Spleen (tissue), 11 donors: ENCODE measurements at regions not wholly inside any gene's neighbourhood (a gene's known extent, or its start where the extent isn't known, plus 50 kb on each side); places are given as distances from the start of the nearest gene placed in this dataset.

Experiments
- DNase-seq: peaks from one replicate; pipeline ENCODE4 v3.0.0-alpha.2; 2020
- H3K27ac ChIP-seq, 8 donors: fragments of 200-600 bp; sonication (generic) in 7 of 8; 1 replicate in 4 of 8; 2 replicates in 4 of 8; pipeline versions ENCODE4 v1.5.0 to v1.8.0; 2016 to 2021; ENCODE audit warnings: inconsistent platforms in 4 of 8, mild to moderate bottlenecking in 4 of 8, moderate library complexity in 1 of 8
- H3K27me3 ChIP-seq, 7 donors: fragments of 200-600 bp; sonication (generic) in 6 of 7; replicated peaks in 1 of 7; 1 replicate in 4 of 7; 2 replicates in 3 of 7; pipeline versions ENCODE4 v1.5.0 to v1.8.0; 2016 to 2021; ENCODE audit warnings: inconsistent platforms in 3 of 7, mild to moderate bottlenecking in 1 of 7
- H3K36me3 ChIP-seq, 6 donors: fragments of 200-600 bp; sonication (generic) in 5 of 6; 1 replicate in 4 of 6; 2 replicates in 2 of 6; pipeline versions ENCODE4 v1.5.0 to v1.8.0; 2016 to 2021; ENCODE audit warnings: inconsistent platforms in 2 of 6
- H3K4me1 ChIP-seq, 6 donors: fragments of 200-600 bp; sonication (generic) in 5 of 6; 1 replicate in 3 of 6; 2 replicates in 3 of 6; pipeline versions ENCODE4 v1.5.0 to v1.8.0; 2016 to 2021; ENCODE audit warnings: inconsistent platforms in 3 of 6
- H3K4me3 ChIP-seq, 8 donors: fragments of 200-600 bp; sonication (generic) in 7 of 8; 1 replicate in 4 of 8; 2 replicates in 4 of 8; pipeline versions ENCODE4 v1.5.0 to v1.8.0; 2016 to 2021; ENCODE audit warnings: inconsistent platforms in 4 of 8, mild to moderate bottlenecking in 4 of 8, moderate library complexity in 2 of 8
- H3K9me3 ChIP-seq, 8 donors: fragments of 200-600 bp; sonication (generic) in 7 of 8; 1 replicate in 4 of 8; 2 replicates in 4 of 8; pipeline versions ENCODE4 v1.5.0 to v1.8.0; 2016 to 2021; ENCODE audit warnings: inconsistent platforms in 4 of 8
- POLR2A ChIP-seq, 3 donors: fragments of 450-650 bp; IDR thresholded peaks; one replicate each; pipeline ENCODE4 v1.5.1; 2017; ENCODE audit warnings: antibody characterized with exemption in 3 of 3, mild to moderate bottlenecking in 1 of 3
- POLR2AphosphoS5 ChIP-seq, 3 donors: sonication (generic); formaldehyde crosslinking; IDR thresholded peaks; one replicate each; pipeline ENCODE4 v1.5.1; 2017; ENCODE audit warnings: antibody characterized with exemption in 3 of 3
- WGBS, 5 donors: extraction: QIAGEN DNeasy Blood & Tissue Kit in 3 of 5; methylation state at CpG; one replicate each; pipeline versions ENCODE4 v1.1.5 to v1.1.7; 2013 to 2018; 5-methylcytosine and 5-hydroxymethylcytosine counted together
- intact Hi-C: fragments of 100-400 bp; cut with DNase I; formaldehyde crosslinking; loops from one replicate; pipeline ENCODE4 v1.15.0; 2023; ENCODE audit warnings: low total_unique reads
- TF ChIP-seq, protein P1 (sequence below), 11 experiments: fragments of 200-600 bp in 7 of 11; fragments of 450-650 bp in 4 of 11; sonication (generic) in 4 of 11; IDR thresholded peaks in 8 of 11; conservative IDR thresholded peaks in 3 of 11; 1 replicate in 7 of 11; 2 replicates in 4 of 11; pipeline versions ENCODE4 v1.4.0 to v1.8.0; 2016 to 2021; ENCODE audit warnings: antibody characterized with exemption in 11 of 11, inconsistent platforms in 4 of 11, mild to moderate bottlenecking in 1 of 11
- donor health status: healthy with polysubstance abuse.
- donor health status: DM: no; HTN: no; CAD: no; lungs with moderate emphysema.
- donor health status: DM: no; HTN: no; CAD: no.
- donor health status: Bipolar disorder and iron deficiency.
- donor health status: healthy.
- donor health status: DM: no; HTN: no; CAD: no.
- donor health status: DM: yes; HTN: yes; CAD: no.

DNA sequence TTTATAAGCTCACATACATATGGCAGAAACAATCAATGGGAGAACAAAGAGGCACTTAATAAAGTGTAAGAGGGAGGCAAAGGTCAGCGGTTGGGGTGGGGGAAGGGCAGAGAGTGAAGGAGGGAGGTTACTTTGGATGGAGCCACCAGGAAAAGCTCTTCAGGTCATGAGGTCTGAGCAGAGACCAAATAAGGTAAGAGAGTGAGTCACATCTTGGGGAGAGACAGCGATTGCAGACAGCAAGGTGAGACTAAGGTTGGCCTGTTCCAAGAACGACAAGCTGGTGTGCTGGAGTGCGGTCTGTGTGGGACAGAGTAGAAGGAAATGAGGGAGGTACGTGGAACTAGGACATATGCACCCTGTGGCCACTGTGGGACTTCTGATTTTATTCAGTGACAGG, 74.3 kb upstream of the TOMM7 start:
- no peak for DNase-seq
- intact Hi-C loops, result no loop called here
- no peak overlapping the region for H3K27ac ChIP-seq
- H3K4me1 ChIP-seq, result no peaks in the 10 kb centered on the region
- 69 to 88% (median 83%) methylated on average over 5 of the region's 5 CpGs for WGBS, 5 donors
- no peak overlapping the region for H3K4me3 ChIP-seq
- no peaks in the 10 kb centered on the region for H3K36me3 ChIP-seq
- H3K9me3 ChIP-seq, result no peaks in the 10 kb centered on the region
- no peak for TF ChIP-seq POLR2A (IDR thresholded peaks at IDR 0.05)
- TF ChIP-seq, protein P1, sequence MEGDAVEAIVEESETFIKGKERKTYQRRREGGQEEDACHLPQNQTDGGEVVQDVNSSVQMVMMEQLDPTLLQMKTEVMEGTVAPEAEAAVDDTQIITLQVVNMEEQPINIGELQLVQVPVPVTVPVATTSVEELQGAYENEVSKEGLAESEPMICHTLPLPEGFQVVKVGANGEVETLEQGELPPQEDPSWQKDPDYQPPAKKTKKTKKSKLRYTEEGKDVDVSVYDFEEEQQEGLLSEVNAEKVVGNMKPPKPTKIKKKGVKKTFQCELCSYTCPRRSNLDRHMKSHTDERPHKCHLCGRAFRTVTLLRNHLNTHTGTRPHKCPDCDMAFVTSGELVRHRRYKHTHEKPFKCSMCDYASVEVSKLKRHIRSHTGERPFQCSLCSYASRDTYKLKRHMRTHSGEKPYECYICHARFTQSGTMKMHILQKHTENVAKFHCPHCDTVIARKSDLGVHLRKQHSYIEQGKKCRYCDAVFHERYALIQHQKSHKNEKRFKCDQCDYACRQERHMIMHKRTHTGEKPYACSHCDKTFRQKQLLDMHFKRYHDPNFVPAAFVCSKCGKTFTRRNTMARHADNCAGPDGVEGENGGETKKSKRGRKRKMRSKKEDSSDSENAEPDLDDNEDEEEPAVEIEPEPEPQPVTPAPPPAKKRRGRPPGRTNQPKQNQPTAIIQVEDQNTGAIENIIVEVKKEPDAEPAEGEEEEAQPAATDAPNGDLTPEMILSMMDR (IDR thresholded peaks at IDR 0.05 in 8 of 11, conservative IDR thresholded peaks at IDR 0.05 in 3 of 11), result no peak
- TF ChIP-seq POLR2AphosphoS5 (IDR thresholded peaks at IDR 0.05), result no peak
- no peaks in the 10 kb centered on the region for H3K27me3 ChIP-seq

DNA sequence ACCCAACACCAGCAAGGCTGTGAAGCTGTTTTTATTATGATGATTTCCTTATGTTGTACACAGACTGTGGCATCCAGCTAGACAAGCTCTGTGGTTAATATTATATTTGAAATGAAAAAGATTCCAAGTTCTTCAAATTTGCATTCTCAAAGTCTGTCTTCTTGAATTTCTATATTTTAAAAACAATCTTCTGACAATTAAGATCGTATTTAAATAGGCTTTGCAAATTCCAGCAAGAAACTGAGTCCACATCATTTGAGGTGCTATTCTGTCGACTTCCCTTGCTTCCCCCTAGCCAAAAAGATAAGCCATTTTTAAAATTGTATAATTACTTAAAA, 73.1 kb upstream of the TOMM7 start:
- H3K27ac ChIP-seq, result no peak overlapping the region
- intact Hi-C loops, result no loop called here
- no peak overlapping the region for H3K4me3 ChIP-seq
- no peaks in the 10 kb centered on the region for H3K27me3 ChIP-seq
- no peaks in the 10 kb centered on the region for H3K36me3 ChIP-seq
- TF ChIP-seq, protein P1 (IDR thresholded peaks at IDR 0.05 in 8 of 11, conservative IDR thresholded peaks at IDR 0.05 in 3 of 11), result no peak
- no peak for TF ChIP-seq POLR2A (IDR thresholded peaks at IDR 0.05)
- TF ChIP-seq POLR2AphosphoS5 (IDR thresholded peaks at IDR 0.05), result no peak
- H3K9me3 ChIP-seq, result no peaks in the 10 kb centered on the region
- WGBS, 5 donors, result 75 to 87% (median 84%) methylated on average over 2 of the region's 2 CpGs
- DNase-seq, result no peak
- no peaks in the 10 kb centered on the region for H3K4me1 ChIP-seq

DNA sequence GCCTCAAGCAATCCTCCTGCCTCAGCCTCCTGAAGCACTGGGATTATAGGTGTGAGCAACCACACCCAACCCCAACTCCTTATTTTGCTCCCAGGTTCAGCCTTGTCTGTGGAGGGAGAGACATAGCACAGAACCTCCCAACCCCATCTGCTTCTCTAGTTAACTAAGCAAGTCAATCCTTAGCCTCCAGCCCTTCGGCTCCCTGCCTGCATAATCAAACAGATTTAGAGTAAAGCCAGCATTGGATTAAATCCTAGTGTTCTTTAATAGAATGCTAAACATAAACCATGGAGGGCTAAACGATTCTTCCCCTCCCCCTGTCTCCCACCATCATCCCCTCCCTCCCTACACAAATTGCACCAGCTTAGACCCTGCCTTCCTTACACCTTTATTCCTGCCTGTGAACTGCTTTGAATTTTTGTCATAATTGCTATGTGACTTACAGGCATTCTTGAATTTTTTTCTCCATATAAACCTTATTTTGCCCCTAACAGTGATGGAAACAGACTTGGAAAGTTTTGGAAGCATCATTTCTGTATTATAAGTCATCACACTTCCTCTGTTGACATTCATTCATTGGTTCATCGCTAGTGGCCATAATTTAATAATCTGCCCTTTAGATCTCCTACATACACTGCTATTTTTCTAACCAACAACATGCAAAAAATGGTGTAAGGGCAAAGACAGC, 72.6 kb upstream of the TOMM7 start:
- WGBS, 5 donors, result 76 to 84% (median 80%) methylated on average over 3 of the region's 3 CpGs
- Histone ChIP-seq H3K9me3 (no peaks in the 10 kb centered on the region), H3K36me3 (no peaks in the 10 kb centered on the region), H3K27me3 (no peaks in the 10 kb centered on the region), H3K4me3 (no peak overlapping the region), H3K4me1 (no peaks in the 10 kb centered on the region), H3K27ac (no peak overlapping the region)
- TF ChIP-seq, protein P1 (IDR thresholded peaks at IDR 0.05 in 8 of 11, conservative IDR thresholded peaks at IDR 0.05 in 3 of 11), result no peak
- TF ChIP-seq POLR2AphosphoS5 (IDR thresholded peaks at IDR 0.05) (no peak), POLR2A (IDR thresholded peaks at IDR 0.05) (no peak)
- no peak for DNase-seq
- intact Hi-C loops, result no loop called here

DNA sequence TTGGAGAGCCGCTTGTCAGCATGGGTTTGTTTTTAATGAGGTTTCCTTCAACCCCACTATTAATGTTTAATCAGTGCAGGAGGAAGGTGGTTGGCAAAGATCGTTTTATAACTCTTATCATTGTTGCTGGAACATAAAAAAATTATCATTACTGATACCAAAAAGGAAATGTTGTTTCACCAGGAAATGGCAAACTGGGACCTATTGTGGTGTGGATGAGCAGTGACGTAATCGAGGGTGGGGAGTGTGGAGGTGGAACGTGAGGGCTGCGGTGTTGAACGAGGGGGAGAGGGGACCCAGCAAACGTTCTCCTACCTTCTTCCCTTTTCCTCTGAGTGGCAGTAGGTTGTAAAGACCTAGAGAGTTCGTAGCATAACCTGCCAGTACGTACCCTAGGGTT, 71.9 kb upstream of the TOMM7 start:
- no peaks in the 10 kb centered on the region for H3K4me1 ChIP-seq
- H3K36me3 ChIP-seq, result no peaks in the 10 kb centered on the region
- TF ChIP-seq POLR2A (IDR thresholded peaks at IDR 0.05) (no peak), POLR2AphosphoS5 (IDR thresholded peaks at IDR 0.05) (no peak)
- TF ChIP-seq, protein P1 (IDR thresholded peaks at IDR 0.05 in 8 of 11, conservative IDR thresholded peaks at IDR 0.05 in 3 of 11), result no peak
- intact Hi-C loops, result no loop called here
- H3K27me3 ChIP-seq, result no peaks in the 10 kb centered on the region
- no peak overlapping the region for H3K4me3 ChIP-seq
- 54 to 83% (median 62%) methylated on average over 10 of the region's 10 CpGs for WGBS, 5 donors
- no peak for DNase-seq
- H3K27ac ChIP-seq, result no peak overlapping the region
- H3K9me3 ChIP-seq, result no peaks in the 10 kb centered on the region
